ENCODE measurements at regions not wholly inside any gene's neighbourhood (a gene's known extent, or its start where the extent isn't known, plus 50 kb on each side); places are given as distances from the start of the nearest gene placed in this dataset.

DNA sequence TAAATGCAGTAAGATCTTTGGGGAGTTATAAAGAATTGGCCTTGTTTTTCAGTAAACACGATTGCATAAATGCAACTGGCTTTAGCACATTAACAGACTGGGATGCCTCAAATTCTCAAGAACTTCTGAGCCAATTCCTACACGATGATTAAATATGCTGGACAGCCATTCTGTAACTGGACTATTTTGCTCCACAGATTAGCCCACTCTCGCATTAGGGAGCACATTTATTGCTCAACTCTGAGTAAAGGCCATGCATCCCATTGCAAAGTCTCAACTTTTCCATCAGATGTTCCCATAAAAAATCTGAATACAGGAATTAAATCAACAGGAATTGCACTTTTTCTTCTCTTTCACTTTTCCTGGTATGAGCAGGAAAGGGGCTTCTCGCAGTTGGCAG lies 66.7 kb upstream of the PRICKLE2 start:
- TF ChIP-seq EZH2phosphoT487 (IDR thresholded peaks at IDR 0.05; ENCODE audit: insufficient read depth, low read depth) = no peak
- TF ChIP-seq EZH2 (IDR thresholded peaks at IDR 0.05; ENCODE audit: insufficient read depth, poor library complexity, severe bottlenecking) = no peak

Data from GM23248 (cell line).